Smooth muscle cell (in vitro differentiated cells): ENCODE measurements at regions not wholly inside any gene's neighbourhood (a gene's known extent, or its start where the extent isn't known, plus 50 kb on each side); places are given as distances from the start of the nearest gene placed in this dataset.
"Not testable (repeated sequence)": the region's sequence is repeated elsewhere in the genome, so short reads cannot be mapped to it uniquely, and the experiment has no call there.

Experiments
- DNase-seq: peaks from one replicate; lab custom pipeline; 2025; ENCODE audit not compliant: unreplicated experiment; lab: John Stamatoyannopoulos, UW
- H2AFZ ChIP-seq: fragments of 200-600 bp; sonication (generic); 2 replicates; pipeline ENCODE4 v1.6.0; 2016; ENCODE audit warnings: antibody characterized with exemption, low read depth, mild to moderate bottlenecking
- H3F3A ChIP-seq: fragments of 200-600 bp; sonication (generic); 2 replicates; pipeline ENCODE4 v1.6.0; 2017; ENCODE audit warnings: antibody characterized with exemption, low read depth
- H3K27ac ChIP-seq: fragments of 200-600 bp; sonication (generic); 2 replicates; pipeline ENCODE4 v1.5.1; 2016; ENCODE audit warnings: low read depth, mild to moderate bottlenecking
- H3K27me3 ChIP-seq: fragments of 200-600 bp; sonication (generic); 2 replicates; pipeline ENCODE4 v1.6.1; 2016; ENCODE audit warnings: low read depth, mild to moderate bottlenecking
- H3K36me3 ChIP-seq: fragments of 200-600 bp; sonication (generic); 2 replicates; pipeline ENCODE4 v1.5.1; 2016; ENCODE audit warnings: low read depth
- H3K4me1 ChIP-seq: fragments of 200-600 bp; sonication (generic); 2 replicates; pipeline ENCODE4 v1.5.1; 2016; ENCODE audit warnings: low read depth
- H3K4me2 ChIP-seq: fragments of 200-600 bp; sonication (generic); 2 replicates; pipeline ENCODE4 v1.6.0; 2016; ENCODE audit warnings: mild to moderate bottlenecking
- H3K4me3 ChIP-seq: fragments of 200-600 bp; sonication (generic); 2 replicates; pipeline ENCODE4 v1.5.1; 2016; ENCODE audit warnings: mild to moderate bottlenecking
- H3K79me2 ChIP-seq: fragments of 200-600 bp; sonication (generic); 2 replicates; pipeline ENCODE4 v1.6.0; 2016; ENCODE audit warnings: low read depth, mild to moderate bottlenecking
- H3K9ac ChIP-seq: fragments of 200-600 bp; sonication (generic); 2 replicates; pipeline ENCODE4 v1.6.0; 2016; ENCODE audit warnings: low read depth
- H3K9me3 ChIP-seq: fragments of 200-600 bp; sonication (generic); replicated peaks from 2 replicates; pipeline ENCODE4 v1.5.1; 2016; ENCODE audit warnings: low read depth
- H4K20me1 ChIP-seq: fragments of 200-600 bp; sonication (generic); 2 replicates; pipeline ENCODE4 v1.6.0; 2016; ENCODE audit warnings: low read depth
- WGBS: methylation state at CpG from one replicate; pipeline ENCODE4 v1.1.7; 2016; ENCODE audit warnings: low lambda C conversion rate; 5-methylcytosine and 5-hydroxymethylcytosine counted together
- TF ChIP-seq, protein P1 (sequence below): fragments of 200-600 bp; sonication (generic); IDR thresholded peaks from 2 replicates; pipeline ENCODE4 v1.5.1; 2017; ENCODE audit warnings: borderline replicate concordance, mild to moderate bottlenecking, antibody characterized with exemption; ENCODE audit not compliant: insufficient read depth, poor library complexity, severe bottlenecking

DNA sequence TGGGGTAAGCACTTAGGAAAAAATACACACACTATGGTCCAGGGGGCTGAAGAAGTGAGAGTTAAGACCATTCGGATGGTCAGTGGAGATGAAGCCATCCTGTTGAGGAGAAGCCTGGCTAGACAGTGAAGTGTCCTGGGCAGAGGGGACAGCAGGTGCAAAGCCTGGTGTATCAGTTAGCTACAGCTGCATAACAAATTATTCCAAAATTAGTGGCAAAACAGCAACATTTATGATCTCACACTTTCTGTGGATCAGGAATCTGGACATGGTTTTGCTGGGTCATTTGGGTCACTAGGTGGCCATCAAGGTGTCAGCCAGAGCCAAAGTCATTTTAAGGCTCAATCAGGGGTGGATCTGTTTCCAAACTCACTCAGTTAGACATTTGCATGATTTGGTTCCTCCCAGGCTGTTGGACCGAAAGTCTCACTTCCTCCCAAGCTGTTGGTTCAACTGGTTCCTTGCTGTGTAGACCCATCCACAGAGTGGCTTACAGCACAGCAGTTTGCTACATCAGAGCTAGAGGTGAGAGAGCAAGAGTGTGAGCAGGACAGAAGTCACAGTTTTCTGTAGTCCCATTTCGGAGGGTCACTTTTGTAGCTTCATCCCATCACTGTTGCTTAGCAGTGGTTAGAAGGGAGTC is 80.1 kb upstream of the ALX4 start:
- TF ChIP-seq, protein P1, sequence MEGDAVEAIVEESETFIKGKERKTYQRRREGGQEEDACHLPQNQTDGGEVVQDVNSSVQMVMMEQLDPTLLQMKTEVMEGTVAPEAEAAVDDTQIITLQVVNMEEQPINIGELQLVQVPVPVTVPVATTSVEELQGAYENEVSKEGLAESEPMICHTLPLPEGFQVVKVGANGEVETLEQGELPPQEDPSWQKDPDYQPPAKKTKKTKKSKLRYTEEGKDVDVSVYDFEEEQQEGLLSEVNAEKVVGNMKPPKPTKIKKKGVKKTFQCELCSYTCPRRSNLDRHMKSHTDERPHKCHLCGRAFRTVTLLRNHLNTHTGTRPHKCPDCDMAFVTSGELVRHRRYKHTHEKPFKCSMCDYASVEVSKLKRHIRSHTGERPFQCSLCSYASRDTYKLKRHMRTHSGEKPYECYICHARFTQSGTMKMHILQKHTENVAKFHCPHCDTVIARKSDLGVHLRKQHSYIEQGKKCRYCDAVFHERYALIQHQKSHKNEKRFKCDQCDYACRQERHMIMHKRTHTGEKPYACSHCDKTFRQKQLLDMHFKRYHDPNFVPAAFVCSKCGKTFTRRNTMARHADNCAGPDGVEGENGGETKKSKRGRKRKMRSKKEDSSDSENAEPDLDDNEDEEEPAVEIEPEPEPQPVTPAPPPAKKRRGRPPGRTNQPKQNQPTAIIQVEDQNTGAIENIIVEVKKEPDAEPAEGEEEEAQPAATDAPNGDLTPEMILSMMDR, result no peak
- H3K79me2 ChIP-seq, result no peaks in the 10 kb centered on the region
- DNase-seq, result no peak
- no peak overlapping the region for H3K4me2 ChIP-seq
- H3K9ac ChIP-seq, result no peak overlapping the region
- H3F3A ChIP-seq, result no peaks in the 10 kb centered on the region
- H3K9me3 ChIP-seq, result no peaks in the 10 kb centered on the region
- H3K27me3 ChIP-seq, result peaks cover 17% of the 10 kb centered on the region
- 96% methylated on average over 3 of the region's 3 CpGs for WGBS
- H3K27ac ChIP-seq, result no peak overlapping the region
- peaks cover 12% of the 10 kb centered on the region for H3K4me1 ChIP-seq
- H2AFZ ChIP-seq, result no peak overlapping the region
- H3K36me3 ChIP-seq, result no peaks in the 10 kb centered on the region
- no peaks in the 10 kb centered on the region for H4K20me1 ChIP-seq
- no peak overlapping the region for H3K4me3 ChIP-seq

DNA sequence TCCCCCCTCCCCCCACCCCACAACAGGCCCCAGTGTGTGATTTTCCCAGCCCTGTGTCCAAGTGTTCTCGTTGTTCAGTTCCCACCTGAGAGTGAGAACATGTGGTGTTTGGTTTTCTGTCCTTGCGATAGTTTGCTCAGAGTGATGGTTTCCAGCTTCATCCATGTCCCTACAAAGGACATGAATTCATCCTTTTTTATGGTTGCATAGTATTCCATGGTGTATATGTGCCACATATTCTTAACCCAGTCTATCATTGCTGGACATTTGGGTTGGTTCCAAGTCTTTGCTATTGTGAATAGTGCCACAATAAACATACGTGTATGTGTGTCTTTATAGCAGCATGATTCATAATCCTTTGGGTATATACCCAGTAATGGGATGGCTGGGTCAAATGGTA is 81.1 kb upstream of the ALX4 start:
- not testable (repeated sequence) for H3K4me3 ChIP-seq, H3K4me2 ChIP-seq, H3K27ac ChIP-seq, H3F3A ChIP-seq, H3K9ac ChIP-seq, H3K9me3 ChIP-seq, H2AFZ ChIP-seq, H3K79me2 ChIP-seq, DNase-seq, H4K20me1 ChIP-seq, H3K36me3 ChIP-seq
- peaks cover 12% of the 10 kb centered on the region for H3K4me1 ChIP-seq
- 91% methylated on average over 3 of the region's 3 CpGs for WGBS
- peaks cover 18% of the 10 kb centered on the region for H3K27me3 ChIP-seq

DNA sequence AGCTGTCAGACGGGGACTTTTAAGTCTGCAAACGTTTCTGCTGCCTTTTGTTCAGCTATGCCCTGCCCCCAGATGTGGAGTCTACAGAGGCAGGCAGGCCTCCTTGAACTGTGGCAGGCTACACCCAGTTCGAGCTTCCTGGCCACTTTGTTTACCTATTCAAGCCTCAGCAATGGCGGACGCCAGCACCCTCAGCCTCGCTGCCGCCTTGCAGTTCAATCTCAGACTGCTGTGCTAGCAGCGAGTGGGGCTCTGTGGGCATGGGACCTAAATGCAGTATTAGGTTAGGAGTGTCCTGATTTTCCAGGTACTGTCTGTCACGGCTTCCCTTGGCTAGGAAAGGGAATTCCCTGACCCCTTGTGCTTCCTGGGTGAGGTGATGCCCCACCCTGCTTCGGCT is 86.8 kb upstream of the ALX4 start:
- not testable (repeated sequence) for H4K20me1 ChIP-seq, H3K36me3 ChIP-seq, H3K4me3 ChIP-seq, H3K4me2 ChIP-seq, H3K27me3 ChIP-seq, H3K4me1 ChIP-seq, H3F3A ChIP-seq, H3K79me2 ChIP-seq, H3K9me3 ChIP-seq, H2AFZ ChIP-seq, H3K27ac ChIP-seq, DNase-seq, H3K9ac ChIP-seq
- WGBS, result 91% methylated on average over 10 of the region's 10 CpGs

DNA sequence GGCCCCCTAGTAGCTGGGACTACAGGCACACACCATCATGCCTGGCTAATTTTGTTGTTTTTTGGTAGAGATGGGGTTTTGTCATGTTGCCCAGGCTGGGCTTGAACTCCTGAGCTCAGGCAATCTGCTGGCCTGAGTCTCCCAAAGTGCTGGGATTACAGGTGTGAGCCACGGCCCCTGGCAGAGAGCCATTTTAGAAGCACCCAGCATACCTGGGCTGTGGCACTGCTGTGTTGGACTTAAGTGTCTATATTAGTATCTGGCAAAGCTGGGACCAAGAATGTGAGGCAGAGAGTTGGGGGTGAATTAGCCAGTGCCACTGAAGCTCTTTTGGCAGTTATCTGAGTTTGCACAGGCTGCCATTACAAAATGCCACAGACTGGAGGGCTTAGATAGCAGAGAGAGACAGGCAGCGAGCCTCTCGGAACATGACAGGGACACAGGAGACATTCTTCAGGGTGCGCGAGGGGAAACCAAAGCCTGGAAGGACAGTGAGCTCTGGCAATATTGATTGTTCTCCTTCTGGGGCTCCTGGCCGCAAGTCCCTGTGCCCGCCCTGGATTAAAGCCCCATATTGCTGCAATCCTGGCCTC is 87.7 kb upstream of the ALX4 start:
- no peak for DNase-seq
- H3K9me3 ChIP-seq, result no peaks in the 10 kb centered on the region
- no peaks in the 10 kb centered on the region for H3K4me1 ChIP-seq
- no peak overlapping the region for H2AFZ ChIP-seq
- H3K4me3 ChIP-seq, result no peak overlapping the region
- H3K27me3 ChIP-seq, result peaks cover 6% of the 10 kb centered on the region
- WGBS, result 88% methylated on average over 7 of the region's 7 CpGs
- H3K27ac ChIP-seq, result no peak overlapping the region
- no peaks in the 10 kb centered on the region for H4K20me1 ChIP-seq
- no peaks in the 10 kb centered on the region for H3K79me2 ChIP-seq
- H3K4me2 ChIP-seq, result no peak overlapping the region
- TF ChIP-seq, protein P1, result no peak
- H3F3A ChIP-seq, result no peaks in the 10 kb centered on the region
- H3K9ac ChIP-seq, result no peak overlapping the region
- H3K36me3 ChIP-seq, result no peaks in the 10 kb centered on the region
